ENCODE measurements at regions not wholly inside any gene's neighbourhood (a gene's known extent, or its start where the extent isn't known, plus 50 kb on each side); places are given as distances from the start of the nearest gene placed in this dataset.

GRCh38 chr1:67941155-67941554, 107.9 kb upstream of the GNG12 start:
- TF ChIP-seq POLR2A (IDR thresholded peaks at IDR 0.05) (no peak), POLR2AphosphoS5 (IDR thresholded peaks at IDR 0.05) (no peak)
